ENCODE measurements at regions not wholly inside any gene's neighbourhood (a gene's known extent, or its start where the extent isn't known, plus 50 kb on each side); places are given as distances from the start of the nearest gene placed in this dataset.
A peak's percentile ranks its signal among the peaks of the same experiment; 100 is the strongest.
"Not testable (repeated sequence)": the region's sequence is repeated elsewhere in the genome, so short reads cannot be mapped to it uniquely, and the experiment has no call there.

DNA sequence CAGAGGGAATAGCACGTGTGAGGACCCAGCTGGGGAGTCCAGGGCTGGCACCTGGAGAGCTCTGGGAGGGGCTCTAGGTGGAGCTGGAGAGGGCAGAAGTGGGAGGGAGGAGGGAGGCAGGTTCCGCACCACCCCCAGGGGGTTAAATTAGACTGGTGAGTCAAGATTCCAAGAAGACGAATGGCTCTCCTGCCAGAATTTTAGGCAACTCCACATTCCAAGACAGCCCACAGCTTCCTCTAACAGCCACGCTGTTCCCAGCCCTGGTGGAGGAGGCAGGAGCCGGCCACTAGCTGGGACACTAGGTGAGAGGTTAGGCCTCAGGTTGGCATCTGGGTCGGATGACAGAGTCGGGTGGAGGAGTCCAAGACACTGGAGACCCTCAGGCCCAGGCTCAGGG is 60.2 kb downstream of the TFAP2C start:
- no peak for DNase-seq

DNA sequence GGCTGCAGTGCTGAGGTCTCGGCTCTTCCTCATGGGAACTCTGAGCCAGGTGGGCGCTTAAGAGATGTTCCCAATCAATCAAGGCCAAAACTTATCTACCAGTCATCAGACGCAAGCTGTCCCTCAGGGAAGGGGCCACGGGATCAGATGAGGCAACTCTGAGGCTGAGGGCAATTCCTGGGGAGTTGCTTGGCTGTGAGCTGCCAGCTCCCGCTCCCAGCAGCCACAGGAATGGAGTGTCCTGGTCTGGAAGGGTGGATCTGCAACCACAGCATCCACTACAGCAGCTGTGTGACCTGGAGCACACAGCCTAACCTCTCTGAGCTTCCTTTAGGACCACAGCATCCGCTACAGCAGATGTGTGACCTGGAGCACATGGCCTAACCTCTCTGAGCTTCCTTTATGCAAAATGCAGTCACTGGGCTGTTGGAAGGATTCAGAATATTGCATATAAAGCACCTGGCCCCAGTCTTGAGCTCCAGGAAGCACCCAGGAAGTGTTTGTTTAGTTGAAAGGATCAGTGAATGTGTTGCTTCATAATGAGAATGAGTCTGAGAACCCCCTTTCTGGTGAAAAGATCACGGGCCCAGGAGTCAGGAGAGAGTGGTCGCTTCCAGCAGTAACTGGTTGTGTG is 60.9 kb downstream of the TFAP2C start:
- DNase-seq: no peak

DNA sequence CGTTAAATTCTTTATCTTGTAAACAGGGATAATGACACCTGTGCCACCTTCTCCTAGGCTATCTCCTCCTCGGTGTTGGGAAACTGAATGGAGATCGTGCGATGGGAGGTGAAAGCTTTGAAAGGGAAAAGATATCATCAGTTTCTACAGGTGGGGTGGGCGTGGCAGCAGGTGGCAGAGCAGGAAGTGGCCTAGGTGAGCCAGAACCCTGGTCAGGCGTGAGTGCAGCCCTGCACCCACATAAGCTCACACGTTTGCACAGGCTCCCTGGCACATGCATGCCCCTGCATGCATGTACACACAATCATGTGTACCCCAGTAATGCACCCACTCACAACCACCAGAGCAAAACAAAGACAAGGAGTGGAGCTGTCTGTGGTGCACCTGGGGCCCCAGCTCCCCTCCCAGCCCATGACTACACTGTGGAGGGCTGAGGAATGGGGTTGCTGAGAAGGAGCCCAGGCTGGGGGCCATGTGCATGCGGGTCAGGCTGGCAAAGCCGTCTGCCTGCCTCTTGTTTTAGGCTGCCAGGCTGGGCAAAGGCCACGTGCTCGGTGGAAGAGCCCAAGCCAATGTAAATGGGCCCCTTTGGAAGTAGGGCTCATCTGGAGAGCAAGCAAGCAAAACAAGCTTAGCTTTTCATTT is 61.5 kb downstream of the TFAP2C start:
- no peak for DNase-seq

DNA sequence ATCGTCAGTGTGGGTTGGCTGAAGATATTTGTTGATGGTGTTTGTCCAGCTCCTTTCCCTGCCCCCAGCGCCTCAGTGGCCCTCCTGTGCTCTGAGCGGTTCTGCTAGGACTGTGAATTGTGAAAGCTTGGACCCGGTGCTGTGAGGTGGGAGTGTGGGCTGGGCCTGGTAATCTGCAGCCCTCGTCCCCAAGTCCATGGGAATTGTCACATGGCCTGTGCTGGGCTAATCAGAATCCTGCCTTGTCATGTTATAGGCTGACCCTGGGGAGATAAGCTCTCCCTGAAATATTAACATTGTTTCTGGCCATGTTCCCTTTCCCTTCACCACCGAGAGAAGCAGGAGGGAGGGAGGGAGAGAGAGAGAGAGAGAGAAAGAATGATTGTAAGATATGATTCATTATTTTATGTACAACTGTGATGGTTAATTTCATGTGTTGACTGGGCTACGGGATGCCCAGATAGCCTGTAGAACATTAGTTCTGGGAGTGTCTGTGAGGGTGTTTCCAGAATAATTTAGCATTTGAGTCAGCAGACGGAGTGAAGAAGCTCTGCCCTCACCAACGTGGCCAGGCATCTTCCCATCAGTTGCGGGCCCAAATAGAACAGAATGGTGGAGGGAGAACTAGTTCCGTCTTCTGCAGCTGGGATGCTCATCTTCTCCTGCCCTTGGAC is 62.4 kb downstream of the TFAP2C start:
- DNase-seq: no peak

DNA sequence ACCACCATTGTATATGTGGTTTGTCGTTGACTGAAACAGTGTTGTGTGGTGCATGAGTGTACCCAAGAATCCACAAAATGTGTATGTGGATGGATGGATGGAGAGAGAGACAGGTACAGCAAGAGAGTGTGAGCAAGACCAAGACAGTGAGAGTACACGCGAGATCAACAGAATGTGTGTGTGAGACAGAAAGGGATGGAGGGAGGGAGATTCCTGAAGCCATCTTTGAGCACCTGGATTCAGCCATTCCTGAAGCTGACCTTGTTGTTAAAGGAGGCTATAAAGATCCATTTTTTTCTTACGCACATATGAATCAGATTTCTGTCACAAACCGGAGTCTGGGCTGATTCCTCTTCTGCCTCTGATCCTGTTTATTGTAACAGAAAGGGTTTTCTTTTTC is 64.1 kb downstream of the TFAP2C start:
- DNase-seq: no peak

DNA sequence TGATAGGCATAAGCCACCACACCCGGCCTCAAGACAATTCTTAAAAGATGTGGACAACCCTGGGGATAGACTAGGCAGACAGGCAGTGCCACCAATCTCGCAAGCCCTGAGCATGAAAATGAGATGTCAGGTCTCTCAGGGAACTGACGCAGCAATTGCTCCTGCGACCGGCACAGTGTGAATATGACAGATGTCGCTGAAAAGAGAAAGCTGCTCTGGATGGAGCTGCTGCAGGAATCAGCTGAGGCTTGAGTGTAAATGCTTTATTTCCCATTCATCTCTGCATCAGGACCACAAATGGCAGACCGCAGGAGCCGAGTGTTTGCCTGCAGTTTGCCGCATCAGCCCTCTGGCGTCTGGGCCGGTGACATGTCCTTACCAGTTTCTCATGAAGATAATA is 68.4 kb downstream of the TFAP2C start:
- DNase-seq: no peak

DNA sequence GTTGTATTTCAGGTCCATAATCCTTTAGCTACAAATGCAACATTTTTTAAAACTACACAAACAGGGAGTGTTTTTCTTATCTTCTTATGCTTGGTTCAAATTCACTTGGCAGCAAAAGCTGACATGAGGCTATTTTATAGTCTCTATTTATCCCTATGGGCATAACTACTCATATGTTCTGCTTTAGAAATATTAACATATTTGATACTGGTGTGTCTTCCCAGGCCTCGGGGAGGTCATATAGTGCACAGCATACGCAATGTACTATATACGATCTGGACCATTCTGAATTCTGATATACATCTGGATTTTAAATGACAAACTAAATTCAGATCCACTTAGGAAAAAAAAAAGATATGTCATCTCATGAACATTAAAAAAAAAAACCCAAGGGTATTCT is 69.2 kb downstream of the TFAP2C start:
- DNase-seq: no peak

DNA sequence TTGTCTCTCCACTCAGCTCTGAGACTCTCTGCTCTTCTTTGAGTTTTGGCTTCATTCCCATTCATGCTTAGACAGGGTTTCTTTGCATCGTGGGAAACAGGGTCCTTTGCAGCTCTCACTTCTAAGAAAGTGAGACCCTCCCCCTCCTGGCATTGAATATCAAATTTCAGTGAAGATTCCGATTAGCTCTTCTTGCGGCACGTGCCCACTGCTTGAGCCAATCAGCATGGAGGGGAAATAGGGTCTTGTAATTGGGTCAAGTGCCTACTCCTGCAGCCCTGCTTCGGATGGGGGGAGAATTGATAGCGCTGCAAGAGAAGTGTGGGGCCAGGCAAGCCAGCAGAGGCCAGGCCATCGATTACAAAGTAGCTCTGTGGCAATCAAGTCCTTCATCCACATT is 69.6 kb downstream of the TFAP2C start:
- peak; percentile 15 to 72 for DNase-seq

DNA sequence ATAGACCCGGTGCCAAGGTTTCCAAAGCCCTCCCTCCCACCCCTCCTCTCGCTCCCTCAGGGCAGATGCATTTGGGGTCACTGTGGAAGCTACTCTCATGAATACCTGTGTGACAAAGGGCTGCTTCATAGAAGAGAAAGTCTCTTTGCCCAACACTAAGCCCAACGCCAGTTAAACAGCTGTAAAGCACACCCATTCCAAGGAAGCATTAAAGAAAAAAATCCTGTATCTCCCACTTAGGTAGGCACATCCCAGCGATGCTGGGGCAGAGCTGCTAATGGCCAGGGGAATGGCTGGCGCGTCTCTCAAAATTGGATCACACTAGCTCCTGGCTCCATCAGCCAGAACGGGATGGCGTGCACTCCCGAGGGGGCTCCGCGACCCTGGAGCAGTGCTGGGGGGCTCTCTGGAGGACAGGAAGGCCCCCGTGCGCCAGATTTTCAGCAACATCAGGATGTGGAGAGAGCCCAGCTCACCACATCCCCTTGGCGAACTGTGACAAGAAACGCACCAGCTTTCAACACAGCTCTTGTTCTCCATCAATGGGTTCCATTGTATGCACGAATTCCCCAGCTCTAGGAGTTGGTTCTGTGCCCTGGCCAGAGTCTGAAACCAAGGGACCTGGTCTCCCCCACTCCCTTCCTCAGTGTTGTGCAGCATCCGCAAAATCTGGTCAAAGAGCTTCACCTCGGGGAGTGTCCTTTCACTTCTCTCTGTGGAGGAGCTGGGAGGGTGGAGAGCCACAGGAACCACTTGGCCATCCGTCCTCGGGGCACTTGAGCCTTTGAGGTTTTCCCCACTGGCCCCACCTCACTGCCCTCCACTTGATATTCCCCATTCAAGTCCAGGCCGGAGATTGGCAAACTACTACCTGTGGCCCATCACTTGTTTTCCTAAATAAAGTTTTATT is 74.1 kb downstream of the TFAP2C start:
- DNase-seq: no peak

DNA sequence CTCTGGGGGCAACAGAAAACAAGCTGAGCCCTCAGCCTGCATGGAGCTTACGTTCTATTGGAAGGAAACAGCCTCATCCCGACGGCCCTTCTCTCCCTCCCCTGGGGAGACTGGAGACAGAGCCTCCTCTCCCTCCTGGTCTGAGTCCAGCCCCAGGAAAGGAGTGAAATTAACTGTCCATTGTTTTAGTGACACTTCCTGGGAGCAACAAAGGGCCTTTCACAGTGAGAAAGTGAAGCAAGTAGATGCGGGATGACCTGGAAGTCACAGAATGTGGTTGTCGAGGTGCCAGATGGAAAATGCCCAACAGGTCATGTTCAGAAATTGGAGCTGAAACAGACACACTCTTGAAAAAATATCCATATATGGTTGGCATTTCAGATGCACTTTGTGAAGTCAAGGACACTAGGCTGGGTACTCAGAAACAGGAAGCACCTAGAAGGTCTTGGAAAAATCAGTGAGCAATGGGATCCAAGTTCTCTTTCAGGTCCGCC is 77.8 kb downstream of the TFAP2C start:
- DNase-seq: no peak

DNA sequence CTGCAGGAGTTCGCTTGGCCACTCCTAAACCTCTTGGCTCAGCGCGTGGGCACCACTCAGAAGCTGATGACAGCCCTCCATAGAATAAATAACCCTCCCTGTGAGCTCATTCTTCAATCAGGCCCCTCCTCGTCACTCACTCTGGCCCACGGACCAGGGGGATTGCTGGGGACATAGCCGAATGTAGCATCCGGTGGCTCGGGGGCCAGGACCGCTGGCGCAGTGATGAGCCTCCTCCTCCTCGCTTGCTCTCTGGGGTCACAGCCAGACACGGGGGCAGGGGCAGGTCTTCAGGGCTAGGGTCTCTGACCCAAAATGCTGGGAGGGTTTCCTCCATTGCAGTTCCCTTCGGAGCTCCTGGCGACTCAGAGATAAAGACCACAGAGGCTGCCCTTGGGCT is 79.9 kb downstream of the TFAP2C start:
- no peak for DNase-seq

DNA sequence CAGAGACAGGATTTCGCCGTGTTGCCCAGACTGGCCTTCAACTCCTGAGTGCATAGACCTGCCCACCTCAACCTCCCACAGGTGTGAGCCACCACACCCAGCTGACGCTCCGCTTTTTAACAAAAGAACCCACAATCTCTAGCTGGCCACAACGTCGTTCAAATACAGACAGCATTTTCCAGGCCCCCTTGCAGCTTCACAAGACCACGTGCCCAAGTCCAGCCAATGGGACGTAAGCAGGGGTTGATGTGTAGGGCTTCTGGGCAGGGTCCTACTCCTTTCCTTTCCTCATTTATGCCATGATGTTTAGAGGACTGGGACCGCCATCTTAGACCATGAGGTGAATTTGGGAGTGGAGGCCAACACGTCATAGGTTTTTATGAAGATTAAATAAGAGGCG is 81.0 kb downstream of the TFAP2C start:
- no peak for DNase-seq

DNA sequence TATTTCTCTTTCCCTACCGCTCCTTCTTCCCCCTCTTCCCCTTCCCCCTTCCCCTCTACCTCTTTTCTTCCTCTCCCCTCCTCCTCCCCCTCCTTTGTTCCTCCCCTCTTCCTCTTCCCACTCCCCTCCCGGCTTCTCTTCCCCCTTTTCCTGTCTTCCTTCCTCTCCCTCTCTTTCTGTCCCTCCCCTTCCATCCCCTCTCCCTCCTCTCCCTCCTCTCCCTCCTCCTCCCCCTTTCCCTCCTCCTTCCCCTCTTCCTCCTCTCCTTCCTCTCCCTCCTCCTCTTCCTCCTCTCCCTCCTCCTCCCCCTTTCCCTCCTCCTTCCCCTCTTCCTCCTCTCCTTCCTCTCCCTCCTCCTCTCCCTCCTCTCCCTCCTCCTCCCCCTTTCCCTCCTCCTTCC is 81.5 kb downstream of the TFAP2C start:
- not testable (repeated sequence) for DNase-seq

DNA sequence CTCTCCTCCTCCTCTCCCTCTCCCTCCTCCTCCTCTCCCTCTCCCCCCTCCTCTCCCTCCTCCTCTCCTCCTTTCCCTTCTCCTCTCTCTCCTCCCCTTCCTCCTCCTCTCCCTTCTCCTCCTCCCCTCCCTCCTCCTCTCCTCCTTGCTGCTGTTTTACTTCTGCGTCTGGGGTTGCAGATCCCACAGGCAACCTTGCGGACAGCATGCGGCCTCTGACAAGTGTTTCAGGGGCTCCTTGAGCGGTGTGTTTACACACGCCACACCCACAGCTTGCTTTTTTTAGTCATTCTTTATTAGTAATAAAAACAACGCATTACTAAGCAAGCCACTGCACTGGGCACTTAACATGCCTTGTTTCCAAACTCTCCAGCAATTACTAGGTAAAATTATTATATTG is 81.9 kb downstream of the TFAP2C start:
- DNase-seq: no peak

DNA sequence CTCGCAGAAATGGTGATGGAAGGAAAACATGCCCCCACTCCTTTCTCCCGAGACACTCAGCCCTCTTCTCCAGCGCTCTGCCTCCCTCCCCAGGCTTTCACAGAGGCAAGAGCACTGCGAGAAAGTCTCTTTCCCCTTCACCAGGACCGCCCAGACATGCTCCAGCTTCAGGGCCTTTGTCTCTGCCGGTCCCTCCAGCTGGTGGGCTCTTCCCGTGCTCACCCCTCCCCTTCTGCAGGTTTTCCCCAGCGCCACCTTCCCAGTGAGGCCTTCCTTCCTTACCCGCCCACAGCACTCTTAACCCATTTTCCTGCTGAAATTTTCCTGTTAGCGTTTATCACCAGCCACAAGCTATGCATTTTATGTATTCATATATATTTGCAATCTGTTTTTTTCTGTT is 86.2 kb downstream of the TFAP2C start:
- no peak for DNase-seq

DNA sequence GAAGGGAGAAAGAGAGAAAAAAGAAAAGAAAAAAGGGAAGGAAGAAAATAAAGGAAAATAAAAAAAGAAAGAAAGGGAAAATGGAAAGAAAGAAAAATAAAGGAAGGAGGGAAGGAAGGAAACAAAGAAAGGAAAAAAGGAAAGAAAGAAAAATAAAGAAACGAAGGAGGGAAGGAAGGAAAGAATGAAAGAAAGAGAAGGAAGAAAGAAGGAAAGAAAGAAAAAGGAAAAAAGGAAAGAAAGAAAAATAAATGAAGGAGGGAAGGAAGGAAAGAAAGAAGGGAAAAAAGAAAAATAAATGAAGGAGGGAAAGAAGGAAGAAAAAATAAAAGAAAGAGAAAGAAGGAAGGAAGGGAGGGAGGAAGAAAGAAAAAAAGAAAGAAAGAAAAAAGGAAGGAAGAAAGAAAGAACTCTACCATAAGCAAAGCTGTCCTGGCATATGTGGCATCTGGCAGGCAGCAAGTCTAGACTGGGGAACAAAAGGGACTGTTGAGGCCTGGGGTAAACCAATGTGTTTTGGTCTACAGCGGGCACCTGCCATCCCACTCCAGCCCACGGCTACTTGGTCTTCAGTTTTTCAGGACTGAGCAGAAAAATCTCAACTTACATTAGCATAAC is 86.9 kb downstream of the TFAP2C start:
- no peak for DNase-seq

DNA sequence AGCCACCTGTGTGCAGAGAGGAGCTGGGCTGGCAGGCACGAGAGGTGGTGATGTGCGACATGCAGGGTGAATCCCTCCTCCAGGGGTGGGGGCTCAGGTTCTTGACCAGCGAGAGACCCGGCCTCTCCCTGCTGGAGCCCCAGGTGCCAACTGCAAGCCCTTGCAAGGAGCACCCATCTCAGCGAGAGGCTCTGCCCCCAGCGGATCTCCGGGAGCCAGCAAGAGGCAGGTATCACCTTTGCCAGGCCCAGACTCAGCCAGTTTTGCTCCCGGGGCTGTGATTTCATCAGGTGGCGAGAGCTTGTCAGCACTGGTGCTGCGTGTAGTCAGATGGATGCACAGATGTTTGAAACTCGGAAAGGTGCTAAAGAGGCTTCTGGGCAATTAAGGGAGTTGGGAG is 87.7 kb downstream of the TFAP2C start:
- DNase-seq: peak; percentile 46 to 49

DNA sequence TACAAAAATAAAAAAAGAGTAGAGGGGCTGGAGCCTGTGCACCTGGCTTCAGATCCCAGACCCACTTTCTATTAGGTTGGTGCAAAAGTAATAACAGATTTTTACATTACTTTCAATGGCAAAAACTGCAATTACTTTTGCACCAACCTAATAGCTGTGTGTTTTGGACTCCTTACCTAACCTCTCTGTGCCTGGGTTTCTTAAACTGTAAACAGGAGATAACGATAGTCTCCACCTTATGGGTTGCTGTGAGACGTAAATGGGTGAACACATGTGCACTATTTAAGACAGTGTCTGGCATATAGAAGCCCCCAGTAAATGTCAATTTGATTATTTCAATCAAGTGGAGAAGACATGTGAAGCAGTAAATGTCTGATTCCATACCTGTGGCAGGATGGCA is 89.7 kb downstream of the TFAP2C start:
- no peak for DNase-seq

DNA sequence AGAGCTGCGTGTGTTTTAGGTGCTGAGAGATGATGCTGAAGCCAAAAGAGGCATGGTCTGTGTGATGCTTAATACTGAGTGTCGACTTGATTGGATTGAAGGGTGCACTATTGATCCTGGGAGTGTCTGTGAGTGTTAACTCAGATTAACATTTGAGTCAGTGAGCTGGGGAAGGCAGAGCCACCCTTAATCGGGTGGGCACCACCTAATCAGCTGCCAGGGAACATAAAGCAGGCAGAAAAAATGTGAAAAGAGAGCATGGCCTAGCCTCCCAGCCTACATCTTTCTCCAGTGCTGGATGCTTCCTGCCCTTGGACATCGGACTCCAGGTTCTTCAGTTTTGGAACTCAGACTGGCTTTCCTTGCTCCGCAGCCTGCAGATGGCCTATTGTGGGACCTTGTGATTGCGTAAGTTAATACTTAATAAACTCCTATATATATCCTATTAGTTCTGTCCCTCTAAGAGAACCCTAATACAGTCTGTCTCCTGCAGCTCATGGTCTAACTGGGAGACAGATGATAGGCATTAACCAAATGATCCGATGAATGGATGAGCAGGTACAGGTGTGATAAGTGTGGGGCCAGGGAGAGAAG is 91.6 kb downstream of the TFAP2C start:
- no peak for DNase-seq

DNA sequence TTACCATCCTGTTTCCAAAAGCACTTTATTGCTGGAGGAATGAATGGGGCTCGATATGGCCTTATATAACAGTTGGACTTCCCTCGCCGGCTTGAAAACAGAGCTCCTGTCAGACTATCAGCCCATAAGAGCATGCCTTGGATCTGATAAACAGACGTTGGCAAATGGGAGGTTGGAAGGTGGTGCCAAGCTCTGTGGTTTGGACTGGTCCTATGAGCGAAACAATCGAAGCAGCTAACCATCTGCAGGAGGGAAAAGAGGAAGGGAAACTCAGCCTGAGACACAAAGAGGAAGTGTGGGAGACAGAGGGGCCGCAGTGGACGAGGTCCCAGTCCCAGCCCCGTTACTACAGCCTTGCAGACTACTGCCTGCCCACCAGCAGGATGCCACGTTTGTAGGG is 92.9 kb downstream of the TFAP2C start:
- DNase-seq: no peak

DNA sequence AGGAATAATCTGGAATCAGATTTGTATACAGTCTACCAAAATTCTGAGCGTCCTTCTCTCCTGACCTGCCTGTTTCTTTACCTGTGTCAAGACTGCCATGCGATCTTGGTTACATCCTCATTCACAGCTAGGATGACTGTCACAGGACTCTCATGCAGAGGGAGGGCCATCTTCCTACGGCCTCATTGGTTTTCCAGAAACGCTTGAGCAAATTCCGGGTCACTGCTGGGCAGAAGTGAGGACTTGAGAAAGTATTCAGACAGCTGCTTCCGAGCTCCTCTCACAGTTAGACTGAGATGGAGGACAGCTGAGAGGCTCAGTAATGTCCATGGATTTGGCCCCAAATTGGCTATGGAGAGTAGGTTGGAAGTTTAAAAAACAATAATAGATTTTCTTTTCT is 94.2 kb downstream of the TFAP2C start:
- no peak for DNase-seq

DNA sequence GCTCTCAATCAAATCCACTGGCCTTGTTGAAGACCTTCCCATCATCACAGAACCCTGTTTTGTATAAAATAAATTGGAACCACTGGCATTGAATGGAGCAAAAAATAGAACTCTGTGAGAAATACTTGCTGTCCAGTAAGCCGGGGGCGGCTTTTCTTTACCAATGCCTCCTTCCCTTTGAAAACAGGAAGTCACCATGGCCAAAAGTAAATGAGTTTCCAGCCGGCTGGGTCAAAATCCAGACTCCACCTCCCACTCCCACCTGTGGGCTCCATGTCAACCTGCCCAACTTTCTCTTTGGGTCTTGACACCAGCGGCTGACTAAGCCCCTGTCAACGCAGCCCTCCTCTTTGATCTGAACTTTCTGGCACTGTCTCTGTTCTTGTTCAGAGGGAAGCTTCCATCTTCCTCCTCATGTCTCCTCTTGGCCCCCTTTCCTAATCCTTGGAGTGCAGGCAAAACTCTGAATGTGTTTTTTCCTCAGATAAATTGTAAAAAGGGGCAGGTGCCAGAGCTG is 95.2 kb downstream of the TFAP2C start:
- DNase-seq: no peak

Measured in NCI-H524 (cell line).